ENCODE measurements at regions not wholly inside any gene's neighbourhood (a gene's known extent, or its start where the extent isn't known, plus 50 kb on each side); places are given as distances from the start of the nearest gene placed in this dataset.

- WGBS, 2 donors (ENCODE audit: low coverage in 1 of 2), result 61 to 68% methylated on average over 3 of the region's 3 CpGs
- in situ Hi-C loops (cut with MboI; ENCODE audit: low pct_ligation_motif_present in 1 of 4, low pct_unique_long_range_greater_than_20kb in 1 of 4, low sequenced_read_pairs in 3 of 4), result no loop called here
- TF ChIP-seq EP300 (IDR thresholded peaks at IDR 0.05; ENCODE audit: low read depth) (no peak), POLR2A (IDR thresholded peaks at IDR 0.05) (no peak), POLR2AphosphoS5 (IDR thresholded peaks at IDR 0.05) (no peak)
- TF ChIP-seq, protein P1, sequence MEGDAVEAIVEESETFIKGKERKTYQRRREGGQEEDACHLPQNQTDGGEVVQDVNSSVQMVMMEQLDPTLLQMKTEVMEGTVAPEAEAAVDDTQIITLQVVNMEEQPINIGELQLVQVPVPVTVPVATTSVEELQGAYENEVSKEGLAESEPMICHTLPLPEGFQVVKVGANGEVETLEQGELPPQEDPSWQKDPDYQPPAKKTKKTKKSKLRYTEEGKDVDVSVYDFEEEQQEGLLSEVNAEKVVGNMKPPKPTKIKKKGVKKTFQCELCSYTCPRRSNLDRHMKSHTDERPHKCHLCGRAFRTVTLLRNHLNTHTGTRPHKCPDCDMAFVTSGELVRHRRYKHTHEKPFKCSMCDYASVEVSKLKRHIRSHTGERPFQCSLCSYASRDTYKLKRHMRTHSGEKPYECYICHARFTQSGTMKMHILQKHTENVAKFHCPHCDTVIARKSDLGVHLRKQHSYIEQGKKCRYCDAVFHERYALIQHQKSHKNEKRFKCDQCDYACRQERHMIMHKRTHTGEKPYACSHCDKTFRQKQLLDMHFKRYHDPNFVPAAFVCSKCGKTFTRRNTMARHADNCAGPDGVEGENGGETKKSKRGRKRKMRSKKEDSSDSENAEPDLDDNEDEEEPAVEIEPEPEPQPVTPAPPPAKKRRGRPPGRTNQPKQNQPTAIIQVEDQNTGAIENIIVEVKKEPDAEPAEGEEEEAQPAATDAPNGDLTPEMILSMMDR (IDR thresholded peaks at IDR 0.05), result no peak
Measured at GRCh38 chr16:16833165-16833564, 454.2 kb downstream of the NPIPA7 start.

DNA sequence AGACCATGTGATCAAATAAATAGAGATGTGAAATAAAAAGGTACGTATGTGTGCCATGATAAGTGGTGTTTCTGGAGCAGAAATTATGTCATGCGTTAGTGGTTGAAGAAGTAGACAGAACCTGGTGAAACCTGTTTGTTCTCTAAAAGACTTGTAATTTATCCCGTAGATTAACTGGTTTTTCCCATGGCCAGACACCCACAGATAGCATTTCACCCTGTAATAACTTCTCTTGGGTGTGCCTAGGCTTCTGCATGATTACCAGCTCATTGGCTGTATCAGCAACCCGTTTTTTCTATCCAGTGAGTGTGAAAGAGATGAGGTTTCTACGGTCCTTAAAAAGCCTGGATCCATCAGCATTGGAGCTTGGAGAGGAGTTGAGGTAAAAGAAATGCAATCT is 471.3 kb downstream of the NPIPA7 start:
- WGBS, 2 donors (ENCODE audit: low coverage in 1 of 2), result 56 to 70% methylated on average over 4 to 5 of the region's 5 CpGs
- no peaks in the 10 kb centered on the region for H3K36me3 ChIP-seq
- H3K27me3 ChIP-seq, result no peaks in the 10 kb centered on the region
- H3K9me3 ChIP-seq, result no peaks in the 10 kb centered on the region
- H3K4me3 ChIP-seq, result no peak overlapping the region
- TF ChIP-seq EP300 (IDR thresholded peaks at IDR 0.05; ENCODE audit: low read depth), result no peak
- TF ChIP-seq POLR2A (IDR thresholded peaks at IDR 0.05), result no peak
- TF ChIP-seq, protein P1 (IDR thresholded peaks at IDR 0.05), result no peak
- no peak for TF ChIP-seq POLR2AphosphoS5 (IDR thresholded peaks at IDR 0.05)
- DNase-seq, result no peak
- no peak overlapping the region for H3K27ac ChIP-seq
- in situ Hi-C loops (cut with MboI; ENCODE audit: low pct_ligation_motif_present in 1 of 4, low pct_unique_long_range_greater_than_20kb in 1 of 4, low sequenced_read_pairs in 3 of 4), result loop anchor here in 2 of 4 donors (25.0 kb wide), 1 partner anchor 737 kb away; no protein-coding TSS in a partner anchor
- H3K4me1 ChIP-seq, result no peaks in the 10 kb centered on the region
- intact Hi-C loops (cut with DNase I; ENCODE audit: low total_unique reads), result no loop called here

More at GRCh38 chr16:16833165-16833564, 454.2 kb downstream of the NPIPA7 start:
- Histone ChIP-seq H3K9me3 (no peaks in the 10 kb centered on the region), H3K27me3 (no peaks in the 10 kb centered on the region), H3K4me3 (no peak overlapping the region), H3K27ac (no peak overlapping the region), H3K36me3 (no peaks in the 10 kb centered on the region), H3K4me1 (no peaks in the 10 kb centered on the region)
- intact Hi-C loops (cut with DNase I; ENCODE audit: low total_unique reads), result no loop called here
- DNase-seq, result no peak

DNA sequence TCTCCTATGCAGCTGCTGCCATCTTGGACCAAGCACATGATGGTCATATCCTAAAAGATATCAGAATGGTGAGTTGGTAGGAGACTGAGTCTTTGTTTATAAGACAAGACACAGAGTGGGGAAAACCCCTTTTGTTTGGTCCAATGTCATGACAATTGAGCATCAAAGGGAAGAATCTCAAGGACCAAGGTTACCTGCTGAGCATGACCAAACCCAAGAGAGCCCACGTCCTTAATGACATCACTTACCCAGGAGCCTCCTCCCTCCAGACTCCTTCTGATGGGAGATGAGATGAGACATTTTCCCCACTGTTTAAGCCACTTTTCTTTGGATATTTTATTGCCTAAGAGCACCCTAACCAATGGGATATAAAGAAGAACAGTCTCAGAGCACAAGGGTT is 478.1 kb downstream of the NPIPA7 start:
- Histone ChIP-seq H3K27ac (no peak overlapping the region), H3K27me3 (no peaks in the 10 kb centered on the region), H3K36me3 (no peaks in the 10 kb centered on the region), H3K9me3 (no peaks in the 10 kb centered on the region), H3K4me1 (no peaks in the 10 kb centered on the region), H3K4me3 (no peak overlapping the region)
- in situ Hi-C loops (cut with MboI; ENCODE audit: low pct_ligation_motif_present in 1 of 4, low pct_unique_long_range_greater_than_20kb in 1 of 4, low sequenced_read_pairs in 3 of 4), result loop anchor here in 2 of 4 donors (25.0 kb wide), 1 partner anchor 730 kb away; no protein-coding TSS in a partner anchor
- intact Hi-C loops (cut with DNase I; ENCODE audit: low total_unique reads), result no loop called here
- no peak for DNase-seq
- WGBS, 2 donors (ENCODE audit: low coverage in 1 of 2), result 0% methylated on average over 1 of the region's 1 CpG; no CpG with 5 or more reads in 1 of the 2 donors
- TF ChIP-seq POLR2A (IDR thresholded peaks at IDR 0.05), result no peak
- TF ChIP-seq EP300 (IDR thresholded peaks at IDR 0.05; ENCODE audit: low read depth), result no peak
- TF ChIP-seq, protein P1 (IDR thresholded peaks at IDR 0.05), result no peak
- no peak for TF ChIP-seq POLR2AphosphoS5 (IDR thresholded peaks at IDR 0.05)

- no peak for DNase-seq
- in situ Hi-C loops (cut with MboI; ENCODE audit: low pct_ligation_motif_present in 1 of 4, low pct_unique_long_range_greater_than_20kb in 1 of 4, low sequenced_read_pairs in 3 of 4), result loop anchor here in 2 of 4 donors (25.0 kb wide), 1 partner anchor 730 kb away; no protein-coding TSS in a partner anchor
- Histone ChIP-seq H3K4me3 (no peak overlapping the region), H3K4me1 (no peaks in the 10 kb centered on the region), H3K36me3 (no peaks in the 10 kb centered on the region), H3K9me3 (no peaks in the 10 kb centered on the region), H3K27ac (no peak overlapping the region), H3K27me3 (no peaks in the 10 kb centered on the region)
- TF ChIP-seq EP300 (IDR thresholded peaks at IDR 0.05; ENCODE audit: low read depth), result no peak
- no peak for TF ChIP-seq POLR2AphosphoS5 (IDR thresholded peaks at IDR 0.05)
- TF ChIP-seq, protein P1 (IDR thresholded peaks at IDR 0.05), result no peak
- TF ChIP-seq POLR2A (IDR thresholded peaks at IDR 0.05), result no peak
- intact Hi-C loops (cut with DNase I; ENCODE audit: low total_unique reads), result no loop called here
- 35 to 58% methylated on average over 3 to 5 of the region's 5 CpGs for WGBS, 2 donors (ENCODE audit: low coverage in 1 of 2)
Measured at GRCh38 chr16:16857603-16858283, 478.8 kb downstream of the NPIPA7 start.
